ENCODE measurements at regions not wholly inside any gene's neighbourhood (a gene's known extent, or its start where the extent isn't known, plus 50 kb on each side); places are given as distances from the start of the nearest gene placed in this dataset.

DNA sequence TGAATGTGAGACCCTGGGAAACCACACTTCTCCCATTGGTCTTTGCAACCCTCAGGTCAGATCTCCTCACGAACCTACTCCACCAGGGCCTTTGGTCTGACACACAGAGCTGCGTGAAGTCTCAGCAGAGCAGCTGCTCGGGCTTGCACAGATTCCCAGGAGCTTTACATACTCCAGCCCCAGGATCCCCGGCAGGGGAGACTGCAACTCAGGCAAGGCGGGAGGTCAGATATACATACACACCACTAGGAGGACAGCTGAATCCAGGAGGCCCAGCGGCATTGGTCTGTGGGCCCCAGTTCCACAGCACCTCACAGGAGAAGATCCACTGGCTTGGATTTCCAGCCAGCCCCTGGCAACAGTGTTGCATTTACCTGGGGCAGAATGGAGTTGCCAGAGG is 239.2 kb downstream of the GPAM start:
- Histone ChIP-seq H4K91ac (ENCODE audit: insufficient read length, low read depth, low read length) (no peak overlapping the region), H2BK12ac (ENCODE audit: insufficient read length, low read depth, low read length) (no peak overlapping the region), H3K4me1 (ENCODE audit: insufficient read depth, low read length) (no peaks in the 10 kb centered on the region), H2BK15ac (ENCODE audit: low read depth, low read length) (no peak overlapping the region), H3K23ac (ENCODE audit: insufficient read length, low read depth, low read length) (no peak overlapping the region), H3K18ac (ENCODE audit: insufficient read length, low read depth, low read length) (no peak overlapping the region), H3K4me2 (ENCODE audit: insufficient read depth, insufficient read length, low read length) (no peak overlapping the region), H3K4ac (ENCODE audit: low read depth, low read length) (no peak overlapping the region), H3K27ac (ENCODE audit: insufficient read length, low read depth, low read length) (no peak overlapping the region), H3K23me2 (ENCODE audit: insufficient read length, low read depth, low read length, poor library complexity, severe bottlenecking) (no peaks in the 10 kb centered on the region), H3T11ph (ENCODE audit: low read length) (no peak overlapping the region), H3K79me2 (ENCODE audit: insufficient read depth, low read length) (no peaks in the 10 kb centered on the region), H2BK20ac (ENCODE audit: low read depth, low read length, poor library complexity, severe bottlenecking) (no peak overlapping the region), H3K9ac (ENCODE audit: extremely low read depth, insufficient read length, low read length) (no peak overlapping the region), H2AK5ac (ENCODE audit: insufficient read length, low read length) (no peak overlapping the region), H3K56ac (ENCODE audit: insufficient read length, low read depth, low read length) (no peak overlapping the region), H2AFZ (ENCODE audit: low read length) (no peak overlapping the region), H4K20me1 (ENCODE audit: control insufficient read depth, insufficient read depth, insufficient read length) (no peaks in the 10 kb centered on the region), H2BK120ac (ENCODE audit: low read depth, low read length, poor library complexity, severe bottlenecking) (no peak overlapping the region), H4K8ac (replicated peaks; ENCODE audit: insufficient read length, low read depth, low read length) (no peak overlapping the region), H3K9me3 (ENCODE audit: control insufficient read depth, low read depth, low read length) (no peaks in the 10 kb centered on the region), H3K14ac (ENCODE audit: insufficient read depth, low read length) (no peak overlapping the region; the same call in 1 of the 2 replicates), H4K5ac (ENCODE audit: insufficient read length, low read depth, low read length) (no peak overlapping the region), H3K27me3 (ENCODE audit: insufficient read depth, low read length) (no peaks in the 10 kb centered on the region), H2BK5ac (ENCODE audit: insufficient read length, low read length) (no peak overlapping the region), H3K79me1 (ENCODE audit: insufficient read depth, low read depth, low read length, poor library complexity, severe bottlenecking) (no peaks in the 10 kb centered on the region)
- Mint-ChIP-seq H3K4me3 (no peak overlapping the region; a peak in 1 of 5 replicates), H3K4me1 (peaks cover 10 to 11% of the 10 kb centered on the region in 2 experiments), H3K9me3 (peaks cover 7 to 9% of the 10 kb centered on the region in 2 experiments; a peak in 3 of 5 replicates), H3K27ac (no peak overlapping the region), H3K36me3 (ENCODE audit: insufficient read depth in 1 of 3, low read depth in 3 of 3) (peaks cover 0 to 5% (median 2%) of the 10 kb centered on the region in 3 experiments; a peak in 3 of 7 replicates), H3K27me3 (ENCODE audit: low read depth) (no peaks in the 10 kb centered on the region)
- WGBS (ENCODE audit: extremely low coverage, insufficient read length, low lambda C conversion rate): no CpG with 5 or more reads among the region's 6 CpGs
- peak; percentile 53 for DNase-seq
- TF ChIP-seq CTCF (conservative IDR thresholded peaks at IDR 0.05): peak; percentile 47; the same call in 2 of the 3 replicates
